Activated CD8-positive, alpha-beta T cell treated with anti-CD3 and anti-CD28 coated beads for 36 hours (primary cell): ENCODE measurements at regions not wholly inside any gene's neighbourhood (a gene's known extent, or its start where the extent isn't known, plus 50 kb on each side); places are given as distances from the start of the nearest gene placed in this dataset.

Source experiments
- ATAC-seq: fragments of 200-7000 bp; cut with Tn5 transposase; one replicate; pipeline ENCODE4 v1.10.0; 2021; ENCODE audit warnings: mild to moderate bottlenecking, moderate library complexity
- CTCF ChIA-PET: fragments of 350-600 bp; sonication (Branson Sonifier 250); formaldehyde crosslinking; loops from one replicate; lab custom pipeline; 2021; ENCODE audit warnings: antibody characterized with exemption; lab: Charles Lee
- POLR2A ChIA-PET: fragments of 350-600 bp; sonication (Branson Sonifier 250); formaldehyde crosslinking; loops from one replicate; lab custom pipeline; 2021; ENCODE audit warnings: antibody characterized with exemption; lab: Charles Lee
- DNase-seq: peaks from one replicate; pipeline ENCODE4 v3.0.0-alpha.2; 2020
- H3K27ac Mint-ChIP-seq: one replicate; pipeline ENCODE4 v1.8.0; 2021; ENCODE audit warnings: mild to moderate bottlenecking, mixed read lengths
- H3K27me3 Mint-ChIP-seq: one replicate; pipeline ENCODE4 v1.8.0; 2021; ENCODE audit warnings: mixed read lengths
- H3K36me3 Mint-ChIP-seq: one replicate; pipeline ENCODE4 v1.8.0; 2021; ENCODE audit warnings: low read depth, mixed read lengths
- H3K4me1 Mint-ChIP-seq: one replicate; pipeline ENCODE4 v1.8.0; 2021; ENCODE audit warnings: low read depth, mixed read lengths
- H3K4me3 Mint-ChIP-seq: one replicate; pipeline ENCODE4 v1.8.0; 2021; ENCODE audit warnings: mild to moderate bottlenecking, moderate library complexity, mixed read lengths
- H3K9me3 Mint-ChIP-seq: one replicate; pipeline ENCODE4 v1.8.0; 2021; ENCODE audit warnings: mixed read lengths
- intact Hi-C: fragments of 100-400 bp; cut with micrococcal nuclease; formaldehyde crosslinking; loops from one replicate; pipeline ENCODE4 v1.10.0; 2022
- TF ChIP-seq, protein P1 (sequence below): fragments of 200-600 bp; IDR thresholded peaks from one replicate; pipeline ENCODE4 v1.8.0; 2022; ENCODE audit warnings: antibody characterized with exemption, mild to moderate bottlenecking

GRCh38 chr12:131521326-131521725, 189.6 kb upstream of the SFSWAP start:
- no peak overlapping the region for H3K27ac Mint-ChIP-seq
- TF ChIP-seq, protein P1, sequence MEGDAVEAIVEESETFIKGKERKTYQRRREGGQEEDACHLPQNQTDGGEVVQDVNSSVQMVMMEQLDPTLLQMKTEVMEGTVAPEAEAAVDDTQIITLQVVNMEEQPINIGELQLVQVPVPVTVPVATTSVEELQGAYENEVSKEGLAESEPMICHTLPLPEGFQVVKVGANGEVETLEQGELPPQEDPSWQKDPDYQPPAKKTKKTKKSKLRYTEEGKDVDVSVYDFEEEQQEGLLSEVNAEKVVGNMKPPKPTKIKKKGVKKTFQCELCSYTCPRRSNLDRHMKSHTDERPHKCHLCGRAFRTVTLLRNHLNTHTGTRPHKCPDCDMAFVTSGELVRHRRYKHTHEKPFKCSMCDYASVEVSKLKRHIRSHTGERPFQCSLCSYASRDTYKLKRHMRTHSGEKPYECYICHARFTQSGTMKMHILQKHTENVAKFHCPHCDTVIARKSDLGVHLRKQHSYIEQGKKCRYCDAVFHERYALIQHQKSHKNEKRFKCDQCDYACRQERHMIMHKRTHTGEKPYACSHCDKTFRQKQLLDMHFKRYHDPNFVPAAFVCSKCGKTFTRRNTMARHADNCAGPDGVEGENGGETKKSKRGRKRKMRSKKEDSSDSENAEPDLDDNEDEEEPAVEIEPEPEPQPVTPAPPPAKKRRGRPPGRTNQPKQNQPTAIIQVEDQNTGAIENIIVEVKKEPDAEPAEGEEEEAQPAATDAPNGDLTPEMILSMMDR, result no peak
- POLR2A ChIA-PET, result no interaction called here
- CTCF ChIA-PET, result no interaction called here
- H3K4me1 Mint-ChIP-seq, result no peaks in the 10 kb centered on the region
- no peak overlapping the region for H3K4me3 Mint-ChIP-seq
- intact Hi-C loops, result no loop called here
- H3K36me3 Mint-ChIP-seq, result no peaks in the 10 kb centered on the region
- no peak for DNase-seq
- no peaks in the 10 kb centered on the region for H3K27me3 Mint-ChIP-seq
- ATAC-seq, result no peak
- peaks cover 9% of the 10 kb centered on the region for H3K9me3 Mint-ChIP-seq

DNA sequence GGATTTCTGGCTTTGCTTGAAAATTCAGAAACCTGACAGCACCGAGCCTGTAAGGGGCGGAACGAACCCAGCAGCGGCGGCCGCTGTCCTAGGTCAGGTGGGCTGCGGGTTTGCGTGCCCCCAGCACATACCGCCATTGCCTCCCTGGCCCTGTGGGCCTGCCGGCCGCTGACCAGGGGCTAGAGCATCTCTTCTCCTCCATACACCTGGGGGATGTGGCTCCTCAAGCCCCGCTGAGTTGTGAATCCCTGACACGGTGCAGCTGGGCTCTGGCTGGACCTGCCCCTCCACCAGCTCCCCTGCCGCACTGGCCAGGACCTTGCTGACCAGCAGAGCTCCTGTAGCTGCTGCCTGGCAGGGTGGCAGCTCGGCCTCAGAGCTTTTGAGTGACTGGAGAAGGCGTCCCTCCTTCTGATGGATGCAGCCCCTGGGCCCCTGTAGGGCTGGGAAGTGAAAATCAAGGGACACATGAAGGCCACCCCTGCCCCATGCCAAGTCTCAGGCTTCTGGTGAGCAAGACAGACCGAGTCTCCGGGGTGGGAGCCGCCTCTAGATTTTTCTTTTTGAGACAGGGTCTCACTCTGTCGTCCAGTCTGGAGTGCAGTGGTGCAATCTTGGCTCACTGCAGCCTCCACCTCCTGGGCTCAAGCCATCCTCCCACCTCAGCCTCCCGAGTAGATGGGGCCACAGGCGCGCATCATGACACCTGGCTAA, 184.9 kb upstream of the SFSWAP start:
- H3K4me3 Mint-ChIP-seq, result no peak overlapping the region
- CTCF ChIA-PET, result no interaction called here
- H3K36me3 Mint-ChIP-seq, result no peaks in the 10 kb centered on the region
- ATAC-seq (no peak), DNase-seq (no peak)
- intact Hi-C loops, result no loop called here
- TF ChIP-seq, protein P1, result no peak
- H3K9me3 Mint-ChIP-seq, result no peaks in the 10 kb centered on the region
- POLR2A ChIA-PET, result no interaction called here
- H3K4me1 Mint-ChIP-seq, result peaks cover 3% of the 10 kb centered on the region
- no peaks in the 10 kb centered on the region for H3K27me3 Mint-ChIP-seq
- H3K27ac Mint-ChIP-seq, result no peak overlapping the region

DNA sequence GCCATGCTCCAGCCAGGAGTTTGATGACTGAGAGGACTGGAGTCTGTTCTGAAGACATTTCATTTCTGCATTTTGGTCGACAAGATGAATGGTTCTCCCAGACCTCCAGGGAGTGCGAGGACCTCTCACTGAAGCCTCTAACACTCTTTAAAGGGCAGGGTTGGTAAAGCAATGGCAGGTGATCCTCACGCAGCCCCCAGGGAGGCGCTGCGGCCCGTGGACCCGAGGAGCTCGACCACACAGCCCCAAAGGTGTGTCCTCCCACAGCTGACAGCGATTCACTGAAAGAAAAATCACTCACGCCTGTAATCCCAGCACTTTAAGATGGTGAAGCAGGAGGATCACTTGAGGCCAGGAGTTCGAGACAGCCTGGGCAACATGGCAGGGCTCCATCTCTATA, 183.8 kb upstream of the SFSWAP start:
- Mint-ChIP-seq H3K4me1 (peaks cover 3% of the 10 kb centered on the region), H3K27ac (no peak overlapping the region), H3K9me3 (no peaks in the 10 kb centered on the region), H3K27me3 (peaks cover 1% of the 10 kb centered on the region), H3K4me3 (no peak overlapping the region), H3K36me3 (no peaks in the 10 kb centered on the region)
- ATAC-seq, result no peak
- CTCF ChIA-PET, result no interaction called here
- TF ChIP-seq, protein P1, result no peak
- no peak for DNase-seq
- intact Hi-C loops, result no loop called here
- POLR2A ChIA-PET, result no interaction called here

DNA sequence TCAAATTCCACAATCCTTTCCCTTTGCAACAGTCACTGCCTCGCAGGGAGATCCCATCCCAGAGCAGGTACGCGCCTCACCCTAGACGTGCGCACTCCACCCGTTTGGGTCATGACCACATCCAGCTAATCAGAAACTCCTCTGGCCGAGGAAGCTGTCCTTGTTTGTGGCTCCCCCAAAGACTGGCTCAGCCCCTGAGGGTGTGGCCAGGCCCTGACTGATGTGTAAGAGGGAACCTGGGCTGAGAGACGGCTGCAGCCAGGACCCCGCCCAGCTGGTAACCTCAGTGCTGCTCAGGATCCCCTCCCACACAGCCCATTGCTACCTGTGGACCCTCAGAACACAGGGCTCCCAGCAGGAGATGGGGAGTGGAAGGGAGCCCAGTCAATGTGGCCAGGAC, 183.2 kb upstream of the SFSWAP start:
- ATAC-seq (no peak), DNase-seq (no peak)
- POLR2A ChIA-PET, result no interaction called here
- CTCF ChIA-PET, result interaction anchor here (1.0 kb wide), 1 partner anchor 20 kb away, joined by 3 read pairs; no protein-coding TSS in a partner anchor
- intact Hi-C loops, result no loop called here
- H3K4me3 Mint-ChIP-seq, result no peak overlapping the region
- peaks cover 3% of the 10 kb centered on the region for H3K4me1 Mint-ChIP-seq
- no peaks in the 10 kb centered on the region for H3K36me3 Mint-ChIP-seq
- H3K27ac Mint-ChIP-seq, result no peak overlapping the region
- TF ChIP-seq, protein P1, result no peak
- peaks cover 1% of the 10 kb centered on the region for H3K27me3 Mint-ChIP-seq
- H3K9me3 Mint-ChIP-seq, result no peaks in the 10 kb centered on the region

GRCh38 chr12:131528144-131528543, 182.7 kb upstream of the SFSWAP start:
- Mint-ChIP-seq H3K36me3 (no peaks in the 10 kb centered on the region), H3K4me1 (peaks cover 3% of the 10 kb centered on the region), H3K9me3 (no peaks in the 10 kb centered on the region), H3K27ac (no peak overlapping the region), H3K27me3 (peaks cover 1% of the 10 kb centered on the region), H3K4me3 (no peak overlapping the region)
- intact Hi-C loops, result no loop called here
- POLR2A ChIA-PET, result no interaction called here
- DNase-seq (no peak), ATAC-seq (no peak)
- CTCF ChIA-PET, result interaction anchor here (1.0 kb wide), 1 partner anchor 20 kb away, joined by 3 read pairs; no protein-coding TSS in a partner anchor
- TF ChIP-seq, protein P1, result no peak
